H9 (cell line): ENCODE measurements at regions not wholly inside any gene's neighbourhood (a gene's known extent, or its start where the extent isn't known, plus 50 kb on each side); places are given as distances from the start of the nearest gene placed in this dataset.

ENCODE experiments used
- DNase-seq: peaks from one replicate; pipeline ENCODE4 v3.0.0-alpha.2; 2017
- H2AFZ ChIP-seq: one replicate; pipeline ENCODE4 v1.6.1; 2013; ENCODE audit warnings: mild to moderate bottlenecking, low read length, control low read depth, moderate library complexity
- H2AK5ac ChIP-seq: 2 replicates; pipeline ENCODE4 v1.6.1; 2013; ENCODE audit warnings: low read length, control low read depth, mixed read lengths; ENCODE audit not compliant: insufficient read length
- H2BK120ac ChIP-seq: one replicate; pipeline ENCODE4 v1.6.1; 2013; ENCODE audit warnings: low read depth, mild to moderate bottlenecking, low read length, control low read depth, inconsistent platforms; ENCODE audit not compliant: poor library complexity, severe bottlenecking
- H2BK12ac ChIP-seq: 2 replicates; pipeline ENCODE4 v1.6.1; 2013; ENCODE audit warnings: low read length, control low read depth, mixed read lengths, low read depth; ENCODE audit not compliant: insufficient read length
- H2BK15ac ChIP-seq: 2 replicates; pipeline ENCODE4 v1.6.1; 2013; ENCODE audit warnings: low read depth, low read length, control low read depth
- H2BK20ac ChIP-seq: one replicate; pipeline ENCODE4 v1.6.1; 2013; ENCODE audit warnings: low read depth, mild to moderate bottlenecking, low read length, control low read depth, inconsistent platforms; ENCODE audit not compliant: poor library complexity, severe bottlenecking
- H2BK5ac ChIP-seq: 2 replicates; pipeline ENCODE4 v1.6.1; 2013; ENCODE audit warnings: low read length, control low read depth, mixed read lengths; ENCODE audit not compliant: insufficient read length
- H3K14ac ChIP-seq: 2 replicates; pipeline ENCODE4 v1.6.1; 2013; ENCODE audit warnings: low read length, control low read depth; ENCODE audit not compliant: insufficient read depth
- H3K18ac ChIP-seq: 2 replicates; pipeline ENCODE4 v1.6.1; 2013; ENCODE audit warnings: low read depth, mild to moderate bottlenecking, mixed read lengths, low read length, control low read depth; ENCODE audit not compliant: insufficient read length
- H3K23ac ChIP-seq: 2 replicates; pipeline ENCODE4 v1.6.1; 2013; ENCODE audit warnings: low read length, control low read depth, mixed read lengths, low read depth; ENCODE audit not compliant: insufficient read length
- H3K23me2 ChIP-seq: 2 replicates; pipeline ENCODE4 v1.6.1; 2013; ENCODE audit warnings: low read depth, mild to moderate bottlenecking, mixed read lengths, low read length, control low read depth; ENCODE audit not compliant: insufficient read length, poor library complexity, severe bottlenecking
- H3K27ac ChIP-seq: 2 replicates; pipeline ENCODE4 v1.5.1; 2013; ENCODE audit warnings: low read length, control low read depth, mixed read lengths, low read depth; ENCODE audit not compliant: insufficient read length
- H3K27me3 ChIP-seq: 2 replicates; pipeline ENCODE4 v1.6.1; 2013; ENCODE audit warnings: low read length, control low read depth, inconsistent platforms; ENCODE audit not compliant: insufficient read depth
- H3K4ac ChIP-seq: 2 replicates; pipeline ENCODE4 v1.6.1; 2013; ENCODE audit warnings: low read depth, mild to moderate bottlenecking, control low read depth, inconsistent platforms, low read length, moderate library complexity
- H3K4me1 ChIP-seq: 2 replicates; pipeline ENCODE4 v1.6.1; 2013; ENCODE audit warnings: low read length, control low read depth, inconsistent platforms; ENCODE audit not compliant: insufficient read depth
- H3K4me2 ChIP-seq: 2 replicates; pipeline ENCODE4 v1.6.1; 2013; ENCODE audit warnings: low read length, control low read depth, mixed read lengths; ENCODE audit not compliant: insufficient read length, insufficient read depth
- H3K56ac ChIP-seq: 2 replicates; pipeline ENCODE4 v1.6.1; 2013; ENCODE audit warnings: low read depth, mild to moderate bottlenecking, mixed read lengths, low read length, control low read depth; ENCODE audit not compliant: insufficient read length
- H3K79me1 ChIP-seq: 2 replicates; pipeline ENCODE4 v1.6.1; 2013; ENCODE audit warnings: low read depth, mild to moderate bottlenecking, moderate library complexity, low read length, control low read depth, inconsistent platforms; ENCODE audit not compliant: insufficient read depth, poor library complexity, severe bottlenecking
- H3K79me2 ChIP-seq: 2 replicates; pipeline ENCODE4 v1.6.1; 2013; ENCODE audit warnings: low read length, control low read depth, inconsistent platforms; ENCODE audit not compliant: insufficient read depth
- H3K9ac ChIP-seq: 2 replicates; pipeline ENCODE4 v1.6.1; 2013; ENCODE audit warnings: low read length, control low read depth, mixed read lengths; ENCODE audit not compliant: insufficient read length; ENCODE audit errors: extremely low read depth
- H3K9me3 ChIP-seq: one replicate; pipeline ENCODE4 v1.6.1; 2013; ENCODE audit warnings: low read depth, low read length, inconsistent platforms; ENCODE audit not compliant: control insufficient read depth
- H3T11ph ChIP-seq: one replicate; pipeline ENCODE4 v1.6.1; 2013; ENCODE audit warnings: mild to moderate bottlenecking, low read length, control low read depth, inconsistent platforms
- H4K20me1 ChIP-seq: one replicate; pipeline ENCODE4 v1.6.1; 2013; ENCODE audit not compliant: control insufficient read depth, insufficient read length, insufficient read depth
- H4K5ac ChIP-seq: 2 replicates; pipeline ENCODE4 v1.6.1; 2013; ENCODE audit warnings: low read depth, mild to moderate bottlenecking, mixed read lengths, low read length, control low read depth; ENCODE audit not compliant: insufficient read length
- H4K8ac ChIP-seq: replicated peaks from 2 replicates; pipeline ENCODE4 v1.6.1; 2013; ENCODE audit warnings: low read length, control low read depth, mixed read lengths, low read depth; ENCODE audit not compliant: insufficient read length
- H4K91ac ChIP-seq: 2 replicates; pipeline ENCODE4 v1.6.1; 2013; ENCODE audit warnings: low read depth, mild to moderate bottlenecking, moderate library complexity, mixed read lengths, low read length, control low read depth; ENCODE audit not compliant: insufficient read length
- H3K27ac Mint-ChIP-seq, 3 experiments: 2 replicates in 2 of 3; 3 replicates in 1 of 3; pipeline ENCODE4 v1.8.0; 2020 to 2021; ENCODE audit warnings: mixed read lengths in 3 of 3, mild to moderate bottlenecking in 1 of 3, moderate library complexity in 1 of 3
- H3K27me3 Mint-ChIP-seq: 2 replicates; pipeline ENCODE4 v1.8.0; 2021; ENCODE audit warnings: low read depth, mild to moderate bottlenecking, moderate library complexity, mixed read lengths
- H3K36me3 Mint-ChIP-seq, 3 experiments: 2 replicates in 2 of 3; 3 replicates in 1 of 3; pipeline ENCODE4 v1.8.0; 2020 to 2021; ENCODE audit warnings: low read depth in 3 of 3, mixed read lengths in 3 of 3; ENCODE audit not compliant: insufficient read depth in 1 of 3
- H3K4me1 Mint-ChIP-seq, 2 experiments: 2 replicates each; pipeline ENCODE4 v1.8.0; 2020; ENCODE audit warnings: mixed read lengths in 2 of 2
- H3K4me3 Mint-ChIP-seq, 2 experiments: 2 replicates in 1 of 2; 3 replicates in 1 of 2; pipeline ENCODE4 v1.8.0; 2020 to 2021; ENCODE audit warnings: mild to moderate bottlenecking in 2 of 2, mixed read lengths in 2 of 2, moderate library complexity in 1 of 2
- H3K9me3 Mint-ChIP-seq, 2 experiments: 2 replicates in 1 of 2; 3 replicates in 1 of 2; pipeline ENCODE4 v1.8.0; 2020; ENCODE audit warnings: mild to moderate bottlenecking in 2 of 2, mixed read lengths in 2 of 2, moderate library complexity in 1 of 2
- WGBS: extraction: QIAGEN DNeasy Blood & Tissue Kit; methylation state at CpG from one replicate; pipeline ENCODE4 v1.1.7; 2013; ENCODE audit warnings: missing lambda C conversion rate, low lambda C conversion rate, mixed read lengths; ENCODE audit not compliant: insufficient read length; ENCODE audit errors: extremely low coverage; 5-methylcytosine and 5-hydroxymethylcytosine counted together
- TF ChIP-seq, protein P1 (sequence below): fragments of 200-600 bp; sonication (generic); conservative IDR thresholded peaks from 3 replicates; pipeline ENCODE4 v1.8.0; 2021; ENCODE audit warnings: antibody characterized with exemption, mild to moderate bottlenecking

DNA sequence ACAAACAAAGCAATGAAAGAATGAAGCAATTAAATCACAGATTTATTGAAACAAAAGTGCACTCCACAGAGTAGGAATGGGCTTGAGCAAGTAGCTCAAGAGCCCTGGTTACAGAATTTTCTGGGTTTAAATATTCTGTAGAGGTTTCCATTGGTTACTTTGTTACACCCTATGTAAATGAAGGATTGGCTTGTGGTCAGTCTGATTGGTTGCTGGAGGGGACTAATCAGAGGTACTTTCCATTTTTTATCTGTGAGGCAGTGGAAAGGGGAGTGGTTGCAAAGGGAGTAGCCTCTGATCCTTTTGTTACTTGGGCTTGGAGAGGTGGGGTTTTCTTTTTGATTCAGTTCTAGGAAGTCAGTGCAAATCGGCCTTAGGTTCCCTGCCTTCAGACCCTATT, 253.3 kb downstream of the ARL6IP6 start:
- Histone ChIP-seq H3K23ac (no peak overlapping the region), H4K20me1 (no peaks in the 10 kb centered on the region), H3K4me1 (no peaks in the 10 kb centered on the region), H3K27ac (no peak overlapping the region), H4K8ac (no peak overlapping the region), H3K79me1 (no peaks in the 10 kb centered on the region), H2AK5ac (no peak overlapping the region), H3K23me2 (no peaks in the 10 kb centered on the region), H2BK15ac (no peak overlapping the region), H2BK5ac (no peak overlapping the region), H2BK20ac (no peak overlapping the region), H3K4me2 (no peak overlapping the region), H3K79me2 (no peaks in the 10 kb centered on the region), H3T11ph (no peak overlapping the region), H2BK12ac (no peak overlapping the region), H2BK120ac (no peak overlapping the region), H3K18ac (no peak overlapping the region), H4K91ac (no peak overlapping the region), H3K9ac (no peak overlapping the region), H2AFZ (no peak overlapping the region), H3K27me3 (no peaks in the 10 kb centered on the region), H3K56ac (no peak overlapping the region), H3K4ac (no peak overlapping the region), H3K14ac (no peak overlapping the region), H4K5ac (no peak overlapping the region), H3K9me3 (peaks cover 33% of the 10 kb centered on the region)
- Mint-ChIP-seq H3K4me3 (no peak overlapping the region), H3K27ac (no peak overlapping the region), H3K27me3 (no peaks in the 10 kb centered on the region), H3K36me3 (peaks cover 6 to 33% (median 32%) of the 10 kb centered on the region in 3 experiments; a peak in 5 of 7 replicates), H3K9me3 (peaks cover 52 to 61% of the 10 kb centered on the region in 2 experiments), H3K4me1 (no peaks in the 10 kb centered on the region)
- WGBS, result no CpG with 5 or more reads among the region's 1 CpG
- DNase-seq, result no peak
- TF ChIP-seq, protein P1, sequence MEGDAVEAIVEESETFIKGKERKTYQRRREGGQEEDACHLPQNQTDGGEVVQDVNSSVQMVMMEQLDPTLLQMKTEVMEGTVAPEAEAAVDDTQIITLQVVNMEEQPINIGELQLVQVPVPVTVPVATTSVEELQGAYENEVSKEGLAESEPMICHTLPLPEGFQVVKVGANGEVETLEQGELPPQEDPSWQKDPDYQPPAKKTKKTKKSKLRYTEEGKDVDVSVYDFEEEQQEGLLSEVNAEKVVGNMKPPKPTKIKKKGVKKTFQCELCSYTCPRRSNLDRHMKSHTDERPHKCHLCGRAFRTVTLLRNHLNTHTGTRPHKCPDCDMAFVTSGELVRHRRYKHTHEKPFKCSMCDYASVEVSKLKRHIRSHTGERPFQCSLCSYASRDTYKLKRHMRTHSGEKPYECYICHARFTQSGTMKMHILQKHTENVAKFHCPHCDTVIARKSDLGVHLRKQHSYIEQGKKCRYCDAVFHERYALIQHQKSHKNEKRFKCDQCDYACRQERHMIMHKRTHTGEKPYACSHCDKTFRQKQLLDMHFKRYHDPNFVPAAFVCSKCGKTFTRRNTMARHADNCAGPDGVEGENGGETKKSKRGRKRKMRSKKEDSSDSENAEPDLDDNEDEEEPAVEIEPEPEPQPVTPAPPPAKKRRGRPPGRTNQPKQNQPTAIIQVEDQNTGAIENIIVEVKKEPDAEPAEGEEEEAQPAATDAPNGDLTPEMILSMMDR, result no peak
